IPS-18a (cell line): ENCODE measurements at regions not wholly inside any gene's neighbourhood (a gene's known extent, or its start where the extent isn't known, plus 50 kb on each side); places are given as distances from the start of the nearest gene placed in this dataset.

Source experiments
- H3K27ac ChIP-seq: one replicate; pipeline ENCODE4 v1.5.1; 2013; ENCODE audit warnings: low read length
- H3K27me3 ChIP-seq: one replicate; pipeline ENCODE4 v1.6.1; 2013; ENCODE audit warnings: mild to moderate bottlenecking, low read length; ENCODE audit not compliant: control insufficient read depth, insufficient read depth
- H3K36me3 ChIP-seq: one replicate; pipeline ENCODE4 v1.6.1; 2013; ENCODE audit warnings: low read depth, low read length; ENCODE audit not compliant: control insufficient read depth
- H3K4me1 ChIP-seq: one replicate; pipeline ENCODE4 v1.6.1; 2013; ENCODE audit warnings: low read depth, low read length; ENCODE audit not compliant: control insufficient read depth
- H3K4me3 ChIP-seq: one replicate; pipeline ENCODE4 v1.5.1; 2013; ENCODE audit warnings: low read length
- H3K9ac ChIP-seq: one replicate; pipeline ENCODE4 v1.6.1; 2013; ENCODE audit warnings: mild to moderate bottlenecking, low read length, moderate library complexity
- H3K9me3 ChIP-seq: one replicate; pipeline ENCODE4 v1.6.1; 2013; ENCODE audit warnings: low read depth, low read length; ENCODE audit not compliant: control insufficient read depth

GRCh38 chr7:94323844-94324243, 70.9 kb upstream of the COL1A2 start:
- Histone ChIP-seq H3K36me3 (no peaks in the 10 kb centered on the region), H3K4me3 (no peak overlapping the region), H3K9ac (no peak overlapping the region), H3K27me3 (no peaks in the 10 kb centered on the region), H3K9me3 (peaks cover 8% of the 10 kb centered on the region), H3K27ac (no peak overlapping the region), H3K4me1 (no peaks in the 10 kb centered on the region)

DNA sequence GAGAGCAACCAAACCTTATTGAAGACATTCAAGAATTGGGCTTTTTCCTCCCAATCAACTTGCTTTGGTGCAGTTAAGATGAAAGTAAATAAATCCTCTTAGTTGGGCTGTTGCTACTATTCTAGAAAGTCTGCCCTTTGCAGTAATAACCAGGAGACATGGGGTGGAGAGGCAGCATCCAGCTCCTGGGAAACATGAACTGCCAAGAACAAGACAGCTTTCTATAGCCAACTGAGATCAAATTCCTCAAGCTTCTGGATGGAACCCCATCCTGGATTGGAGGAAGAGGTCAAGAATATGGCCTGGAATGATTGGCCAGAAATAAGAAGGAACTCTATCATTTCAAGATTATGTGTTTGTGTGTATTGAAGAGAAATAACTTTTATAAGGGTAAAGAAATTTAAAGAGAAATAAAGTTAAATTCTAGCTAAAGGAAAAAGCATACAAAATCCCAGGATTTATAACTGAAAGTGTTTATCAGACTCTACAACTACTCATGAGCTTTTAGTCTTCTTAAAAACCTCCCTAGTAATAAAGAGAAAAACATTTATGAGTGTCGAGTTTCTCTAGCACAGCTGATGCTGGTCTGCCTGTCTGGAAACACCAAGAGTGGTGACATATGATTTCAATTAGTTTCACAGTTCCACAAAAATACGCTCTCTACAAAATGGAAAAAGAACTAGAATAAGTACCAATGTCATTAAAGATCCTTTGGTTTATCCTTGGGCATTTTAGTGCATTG, 70.1 kb upstream of the COL1A2 start:
- Histone ChIP-seq H3K36me3 (no peaks in the 10 kb centered on the region), H3K4me1 (no peaks in the 10 kb centered on the region), H3K9me3 (peaks cover 8% of the 10 kb centered on the region), H3K9ac (no peak overlapping the region), H3K4me3 (no peak overlapping the region), H3K27me3 (no peaks in the 10 kb centered on the region), H3K27ac (no peak overlapping the region)

GRCh38 chr7:94325122-94325475, 69.6 kb upstream of the COL1A2 start:
- Histone ChIP-seq H3K4me1 (peaks cover under 1% of the 10 kb centered on the region), H3K27me3 (no peaks in the 10 kb centered on the region), H3K9ac (no peak overlapping the region), H3K27ac (no peak overlapping the region), H3K36me3 (no peaks in the 10 kb centered on the region), H3K4me3 (no peak overlapping the region), H3K9me3 (peaks cover 8% of the 10 kb centered on the region)

DNA sequence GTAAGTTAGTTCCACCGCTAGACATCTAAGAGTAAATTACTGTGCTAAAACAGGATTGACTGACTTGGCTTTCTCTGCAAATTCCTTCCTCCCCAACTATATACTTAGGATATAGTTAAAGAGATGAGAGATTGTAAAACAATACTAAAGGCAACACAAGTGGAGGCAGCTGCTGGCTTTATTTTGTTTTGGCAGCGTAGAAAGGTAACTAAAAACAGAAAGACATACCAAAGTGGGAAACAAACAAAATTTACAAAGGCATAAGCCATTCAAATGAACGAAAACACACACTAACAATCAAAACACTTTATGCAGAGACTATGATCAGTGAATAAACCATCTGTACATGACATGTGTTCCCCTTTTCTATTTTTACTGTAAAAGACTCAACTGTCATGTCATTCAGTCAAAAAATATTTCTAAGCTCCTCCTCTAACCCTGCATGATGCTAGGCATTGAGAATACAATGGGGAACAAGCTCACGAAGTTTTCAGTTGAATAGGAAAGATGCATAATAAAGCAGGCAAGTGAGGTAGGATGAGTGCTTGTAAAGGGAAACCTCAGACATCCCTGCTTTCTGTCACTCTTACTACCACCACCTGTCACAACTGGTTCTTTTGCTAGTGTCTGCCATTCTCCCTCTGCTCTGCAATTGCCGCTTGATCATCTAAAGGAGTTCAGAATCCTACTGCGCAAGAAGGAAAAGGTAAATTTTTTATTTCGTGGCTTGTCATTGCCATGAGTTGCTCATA, 64.2 kb upstream of the COL1A2 start:
- Histone ChIP-seq H3K36me3 (no peaks in the 10 kb centered on the region), H3K27ac (no peak overlapping the region), H3K27me3 (no peaks in the 10 kb centered on the region), H3K4me3 (no peak overlapping the region), H3K9me3 (no peaks in the 10 kb centered on the region), H3K9ac (no peak overlapping the region), H3K4me1 (peaks cover 6% of the 10 kb centered on the region)

GRCh38 chr7:94332571-94332970, 62.1 kb upstream of the COL1A2 start:
- H3K9ac ChIP-seq = no peak overlapping the region
- H3K27ac ChIP-seq = no peak overlapping the region
- peaks cover 6% of the 10 kb centered on the region for H3K4me1 ChIP-seq
- H3K27me3 ChIP-seq = no peaks in the 10 kb centered on the region
- H3K9me3 ChIP-seq = no peaks in the 10 kb centered on the region
- H3K36me3 ChIP-seq = no peaks in the 10 kb centered on the region
- H3K4me3 ChIP-seq = no peak overlapping the region

- H3K27me3 ChIP-seq = no peaks in the 10 kb centered on the region
- H3K4me3 ChIP-seq = no peak overlapping the region
- no peak overlapping the region for H3K9ac ChIP-seq
- H3K36me3 ChIP-seq = no peaks in the 10 kb centered on the region
- no peaks in the 10 kb centered on the region for H3K9me3 ChIP-seq
- peaks cover 6% of the 10 kb centered on the region for H3K4me1 ChIP-seq
- H3K27ac ChIP-seq = no peak overlapping the region
Observed at GRCh38 chr7:94333810-94334209, 60.9 kb upstream of the COL1A2 start.

GRCh38 chr7:94335586-94335985, 59.1 kb upstream of the COL1A2 start:
- Histone ChIP-seq H3K9me3 (no peaks in the 10 kb centered on the region), H3K36me3 (no peaks in the 10 kb centered on the region), H3K9ac (no peak overlapping the region), H3K27ac (no peak overlapping the region), H3K4me1 (peaks cover 1% of the 10 kb centered on the region), H3K27me3 (no peaks in the 10 kb centered on the region), H3K4me3 (no peak overlapping the region)

- Histone ChIP-seq H3K9ac (no peak overlapping the region), H3K36me3 (no peaks in the 10 kb centered on the region), H3K27ac (no peak overlapping the region), H3K27me3 (no peaks in the 10 kb centered on the region), H3K9me3 (no peaks in the 10 kb centered on the region), H3K4me1 (no peaks in the 10 kb centered on the region), H3K4me3 (no peak overlapping the region)
Observed at GRCh38 chr7:94336009-94336408, 58.7 kb upstream of the COL1A2 start.

DNA sequence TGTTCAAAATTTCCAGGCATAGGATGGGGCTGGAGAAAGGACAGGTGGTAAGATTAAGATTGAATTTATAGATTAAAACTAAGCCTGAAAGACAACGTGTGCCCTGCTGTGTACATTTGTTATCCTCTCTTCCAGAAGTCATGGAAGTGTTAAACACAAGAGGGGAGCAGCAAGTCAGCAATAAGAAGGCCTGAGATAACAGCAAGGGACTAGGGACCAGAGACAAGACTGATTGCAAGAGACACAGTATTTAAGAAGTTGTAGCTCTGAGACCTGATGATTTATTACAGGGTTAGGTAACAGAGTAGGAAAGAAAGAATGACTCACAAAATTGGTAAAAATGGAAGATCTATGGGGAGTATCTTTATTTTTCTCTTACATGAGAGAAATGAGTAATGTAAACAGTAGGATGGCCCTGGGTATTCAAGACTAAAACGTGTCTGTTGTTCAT, 55.7 kb upstream of the COL1A2 start:
- no peaks in the 10 kb centered on the region for H3K9me3 ChIP-seq

DNA sequence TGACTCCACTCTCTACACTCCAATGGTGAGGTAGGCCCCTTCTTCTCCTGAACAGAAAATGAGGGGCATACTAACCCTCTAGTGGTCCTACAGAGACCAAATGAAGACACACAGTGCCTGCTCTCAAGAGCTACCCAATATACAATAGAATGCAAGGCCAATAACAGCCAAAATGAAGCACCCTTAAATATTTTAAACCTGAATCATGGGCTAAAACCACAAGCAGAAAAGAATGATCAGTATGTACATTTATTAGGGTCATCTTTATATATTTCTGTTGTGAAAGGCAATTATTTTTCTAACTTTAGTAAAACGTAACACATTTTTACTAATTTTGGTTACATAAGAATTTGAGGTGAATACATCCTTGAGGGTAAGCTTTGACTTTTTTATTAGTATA, 49.9 kb upstream of the COL1A2 start:
- H3K9me3 ChIP-seq = no peaks in the 10 kb centered on the region
- no peaks in the 10 kb centered on the region for H3K4me1 ChIP-seq
- no peak overlapping the region for H3K27ac ChIP-seq
- H3K27me3 ChIP-seq = no peaks in the 10 kb centered on the region
- no peak overlapping the region for H3K9ac ChIP-seq
- H3K36me3 ChIP-seq = no peaks in the 10 kb centered on the region
- no peak overlapping the region for H3K4me3 ChIP-seq

More for the DNA sequence above, 55.7 kb upstream of the COL1A2 start:
- H3K27ac ChIP-seq = no peak overlapping the region
- H3K9ac ChIP-seq = no peak overlapping the region
- no peaks in the 10 kb centered on the region for H3K4me1 ChIP-seq
- H3K27me3 ChIP-seq = no peaks in the 10 kb centered on the region
- no peak overlapping the region for H3K4me3 ChIP-seq
- H3K36me3 ChIP-seq = no peaks in the 10 kb centered on the region
